ENCODE measurements at regions not wholly inside any gene's neighbourhood (a gene's known extent, or its start where the extent isn't known, plus 50 kb on each side); places are given as distances from the start of the nearest gene placed in this dataset.

GRCh38 chr1:234960722-234961455 is 167.7 kb downstream of the TOMM20 start (continued):
- TF ChIP-seq MLLT1 (IDR thresholded peaks at IDR 0.05) = no peak
- TF ChIP-seq ZNF311 (CRISPR knock-in tag; IDR thresholded peaks at IDR 0.05) = 0 out of 2 replicates have a peak, but pooled peaks have one; percentile 8
- TF ChIP-seq CREB5 (CRISPR knock-in tag; IDR thresholded peaks at IDR 0.05) = peak; percentile 77; the same call in 1 of the 2 replicates
- peak; percentile 60 for TF ChIP-seq DPF2 (IDR thresholded peaks at IDR 0.05)
- no peak for TF ChIP-seq BCOR (IDR thresholded peaks at IDR 0.05)
- TF ChIP-seq OTX1 (CRISPR knock-in tag; IDR thresholded peaks at IDR 0.05) = no peak
- no peak for TF ChIP-seq ZNF655 (CRISPR knock-in tag; IDR thresholded peaks at IDR 0.05)
- TF ChIP-seq FOXJ3 (CRISPR knock-in tag; IDR thresholded peaks at IDR 0.05) = no peak
- TF ChIP-seq ATF2 (CRISPR knock-in tag; IDR thresholded peaks at IDR 0.05) = no peak
- TF ChIP-seq CREM (IDR thresholded peaks at IDR 0.05; ENCODE audit: low read depth) = peak; percentile 52; the same call in 1 of the 2 replicates
- TF ChIP-seq EHMT2 (IDR thresholded peaks at IDR 0.05) = no peak
- TF ChIP-seq AFF4 (CRISPR knock-in tag; IDR thresholded peaks at IDR 0.05) = no peak
- TF ChIP-seq HMGXB4 (CRISPR knock-in tag; IDR thresholded peaks at IDR 0.05) = no peak
- no peak for TF ChIP-seq RFX5 (IDR thresholded peaks at IDR 0.05; ENCODE audit: low read depth, low read length)
- 0 out of 2 replicates have a peak, but pooled peaks have one; percentile 34 for TF ChIP-seq MTA2 (IDR thresholded peaks at IDR 0.05; ENCODE audit: low read depth)

All from K562 (cell line).